Pancreas (tissue), 10 donors: ENCODE measurements at regions not wholly inside any gene's neighbourhood (a gene's known extent, or its start where the extent isn't known, plus 50 kb on each side); places are given as distances from the start of the nearest gene placed in this dataset.

Experiments used
- ATAC-seq, 4 donors: fragments of 200-7000 bp; cut with Tn5 transposase; one replicate each; pipeline versions ENCODE4 v1.8.0 to v1.9.1; 2020; ENCODE audit warnings: mild to moderate bottlenecking in 4 of 4, moderate library complexity in 4 of 4
- DNase-seq, 6 donors: peaks; one replicate each; pipeline ENCODE4 v3.0.0-alpha.2; 2020
- FAIRE-seq: peaks from 2 replicates; lab custom pipeline; 2012; peaks lifted over from hg19 to GRCh38; lab: Jason Lieb, UNC
- H3K27ac ChIP-seq, 4 donors: fragments of 200-600 bp; sonication (generic); 1 replicate in 3 of 4; 2 replicates in 1 of 4; pipeline versions ENCODE4 v1.5.0 to v1.8.0; 2020
- H3K27me3 ChIP-seq, 4 donors: fragments of 200-600 bp; one replicate each; pipeline ENCODE4 v1.8.0; 2021
- H3K36me3 ChIP-seq, 3 donors: fragments of 200-600 bp; sonication (generic) in 1 of 3; one replicate each; pipeline versions ENCODE4 v1.5.0 to v1.8.0; 2020 to 2021
- H3K4me1 ChIP-seq, 3 donors: fragments of 200-600 bp; one replicate each; pipeline ENCODE4 v1.8.0; 2021
- H3K4me3 ChIP-seq, 4 donors: fragments of 200-600 bp; sonication (generic) in 2 of 4; one replicate each; pipeline versions ENCODE4 v1.5.0 to v1.8.0; 2020 to 2021
- H3K9me3 ChIP-seq, 4 donors: fragments of 200-600 bp; one replicate each; pipeline ENCODE4 v1.8.0; 2021
- CTCF ChIP-seq, 4 donors: fragments of 200-600 bp; sonication (generic) in 3 of 4; IDR thresholded peaks; one replicate each; pipeline versions ENCODE4 v1.5.0 to v1.8.0; 2021; ENCODE audit warnings: antibody characterized with exemption in 4 of 4
- WGBS, 2 donors: extraction: QIAGEN DNeasy Blood & Tissue Kit; methylation state at CpG; one replicate each; pipeline ENCODE4 v1.1.7; 2013; 5-methylcytosine and 5-hydroxymethylcytosine counted together
- intact Hi-C, 3 donors: fragments of 100-400 bp; cut with DNase I; formaldehyde crosslinking; loops; one replicate each; pipeline versions ENCODE4 v1.11.1 to v1.14.2; 2022
- donor health status: healthy with polysubstance abuse.
- donor health status: DM: no; HTN: no; CAD: no; lungs with moderate emphysema.
- donor health status: DM: no; HTN: no; CAD: no.
- donor health status: control.
- donor health status: control.
- donor health status: Bipolar disorder and iron deficiency.
- donor health status: DM: yes; HTN: yes; CAD: no.
- donor health status: DM: no; HTN: no; CAD: no.
- donor health status: DM: no; HTN: no; CAD: no.
- donor health status: DM: yes; HTN: yes; CAD: no.

GRCh38 chr6:15166121-15166520 lies 79.7 kb upstream of the JARID2 start:
- Histone ChIP-seq H3K4me1 (no peaks in the 10 kb centered on the region), H3K9me3 (no peaks in the 10 kb centered on the region), H3K27me3 (no peaks in the 10 kb centered on the region), H3K36me3 (no peaks in the 10 kb centered on the region), H3K4me3 (no peak overlapping the region), H3K27ac (no peak overlapping the region)
- ATAC-seq (no peak), DNase-seq (no peak), FAIRE-seq (no peak)
- TF ChIP-seq CTCF (IDR thresholded peaks at IDR 0.05), result no peak
- WGBS, 2 donors, result 78 to 82% methylated on average over 5 of the region's 5 CpGs
- intact Hi-C loops, result no loop called here

GRCh38 chr6:15170126-15170525 lies 75.7 kb upstream of the JARID2 start:
- no peaks in the 10 kb centered on the region for H3K27me3 ChIP-seq
- H3K9me3 ChIP-seq, result no peaks in the 10 kb centered on the region
- no peak overlapping the region for H3K4me3 ChIP-seq
- H3K36me3 ChIP-seq, result no peaks in the 10 kb centered on the region
- ATAC-seq, result no peak
- FAIRE-seq, result no peak
- no peak overlapping the region for H3K27ac ChIP-seq
- no peak for DNase-seq
- WGBS, 2 donors, result 81 to 86% methylated on average over 8 of the region's 8 CpGs
- no peaks in the 10 kb centered on the region for H3K4me1 ChIP-seq
- intact Hi-C loops, result no loop called here
- no peak for TF ChIP-seq CTCF (IDR thresholded peaks at IDR 0.05)

GRCh38 chr6:15171026-15171425 lies 74.8 kb upstream of the JARID2 start:
- FAIRE-seq, result no peak
- intact Hi-C loops, result no loop called here
- Histone ChIP-seq H3K4me3 (no peak overlapping the region), H3K27me3 (no peaks in the 10 kb centered on the region), H3K4me1 (no peaks in the 10 kb centered on the region), H3K9me3 (no peaks in the 10 kb centered on the region), H3K27ac (no peak overlapping the region), H3K36me3 (no peaks in the 10 kb centered on the region)
- 79 to 81% methylated on average over 5 of the region's 5 CpGs for WGBS, 2 donors
- ATAC-seq, result no peak
- no peak for DNase-seq
- TF ChIP-seq CTCF (IDR thresholded peaks at IDR 0.05), result no peak

GRCh38 chr6:15176816-15177370 lies 69.0 kb upstream of the JARID2 start:
- no peaks in the 10 kb centered on the region for H3K36me3 ChIP-seq
- H3K27ac ChIP-seq, result no peak overlapping the region
- H3K9me3 ChIP-seq, result no peaks in the 10 kb centered on the region
- WGBS, 2 donors, result 73 to 78% methylated on average over 9 of the region's 9 CpGs
- no peak for FAIRE-seq
- ATAC-seq, result no peak
- intact Hi-C loops, result no loop called here
- H3K27me3 ChIP-seq, result no peaks in the 10 kb centered on the region
- no peak overlapping the region for H3K4me3 ChIP-seq
- no peaks in the 10 kb centered on the region for H3K4me1 ChIP-seq
- DNase-seq, result no peak
- TF ChIP-seq CTCF (IDR thresholded peaks at IDR 0.05), result no peak

GRCh38 chr6:15183979-15184378 lies 61.9 kb upstream of the JARID2 start:
- TF ChIP-seq CTCF (IDR thresholded peaks at IDR 0.05), result no peak

More at GRCh38 chr6:15183979-15184378, 61.9 kb upstream of the JARID2 start:
- no peaks in the 10 kb centered on the region for H3K36me3 ChIP-seq
- H3K4me1 ChIP-seq, result no peaks in the 10 kb centered on the region
- H3K27ac ChIP-seq, result no peak overlapping the region
- no peaks in the 10 kb centered on the region for H3K27me3 ChIP-seq
- no peak for ATAC-seq
- DNase-seq, result no peak
- no peak overlapping the region for H3K4me3 ChIP-seq
- no peak for FAIRE-seq
- WGBS, 2 donors, result 91 to 92% methylated on average over 2 of the region's 2 CpGs
- H3K9me3 ChIP-seq, result no peaks in the 10 kb centered on the region
- intact Hi-C loops, result no loop called here
